ENCODE measurements at regions not wholly inside any gene's neighbourhood (a gene's known extent, or its start where the extent isn't known, plus 50 kb on each side); places are given as distances from the start of the nearest gene placed in this dataset.

DNA sequence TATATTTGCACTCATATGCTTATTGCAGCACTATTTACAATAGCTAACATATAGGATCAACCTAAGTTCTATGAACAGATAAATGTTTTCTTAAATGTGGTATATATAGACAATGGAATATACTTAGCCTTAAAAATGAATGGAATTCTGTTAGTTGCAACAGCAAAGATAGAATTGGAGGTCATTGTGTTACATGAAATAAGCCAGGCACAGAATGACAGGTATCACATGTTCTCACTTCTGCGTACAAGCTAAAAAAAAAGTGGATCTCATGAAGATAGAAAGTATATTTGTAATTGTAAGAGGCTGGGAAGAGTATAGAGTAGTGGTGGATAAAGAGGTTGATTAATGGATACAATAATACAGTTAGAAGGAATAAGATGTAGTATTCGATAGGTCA is 255.5 kb upstream of the SETBP1 start:
- no peak for TF ChIP-seq ZFX (IDR thresholded peaks at IDR 0.05; ENCODE audit: borderline replicate concordance)
- TF ChIP-seq, protein P1, sequence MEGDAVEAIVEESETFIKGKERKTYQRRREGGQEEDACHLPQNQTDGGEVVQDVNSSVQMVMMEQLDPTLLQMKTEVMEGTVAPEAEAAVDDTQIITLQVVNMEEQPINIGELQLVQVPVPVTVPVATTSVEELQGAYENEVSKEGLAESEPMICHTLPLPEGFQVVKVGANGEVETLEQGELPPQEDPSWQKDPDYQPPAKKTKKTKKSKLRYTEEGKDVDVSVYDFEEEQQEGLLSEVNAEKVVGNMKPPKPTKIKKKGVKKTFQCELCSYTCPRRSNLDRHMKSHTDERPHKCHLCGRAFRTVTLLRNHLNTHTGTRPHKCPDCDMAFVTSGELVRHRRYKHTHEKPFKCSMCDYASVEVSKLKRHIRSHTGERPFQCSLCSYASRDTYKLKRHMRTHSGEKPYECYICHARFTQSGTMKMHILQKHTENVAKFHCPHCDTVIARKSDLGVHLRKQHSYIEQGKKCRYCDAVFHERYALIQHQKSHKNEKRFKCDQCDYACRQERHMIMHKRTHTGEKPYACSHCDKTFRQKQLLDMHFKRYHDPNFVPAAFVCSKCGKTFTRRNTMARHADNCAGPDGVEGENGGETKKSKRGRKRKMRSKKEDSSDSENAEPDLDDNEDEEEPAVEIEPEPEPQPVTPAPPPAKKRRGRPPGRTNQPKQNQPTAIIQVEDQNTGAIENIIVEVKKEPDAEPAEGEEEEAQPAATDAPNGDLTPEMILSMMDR (IDR thresholded peaks at IDR 0.05), result no peak
- H3K27ac ChIP-seq, result no peak overlapping the region

- no peak for TF ChIP-seq ZFX (IDR thresholded peaks at IDR 0.05; ENCODE audit: borderline replicate concordance)
- no peak overlapping the region for H3K27ac ChIP-seq
These were observed 243.1 kb upstream of the SETBP1 start for GRCh38 chr18:44437603-44438002.

DNA sequence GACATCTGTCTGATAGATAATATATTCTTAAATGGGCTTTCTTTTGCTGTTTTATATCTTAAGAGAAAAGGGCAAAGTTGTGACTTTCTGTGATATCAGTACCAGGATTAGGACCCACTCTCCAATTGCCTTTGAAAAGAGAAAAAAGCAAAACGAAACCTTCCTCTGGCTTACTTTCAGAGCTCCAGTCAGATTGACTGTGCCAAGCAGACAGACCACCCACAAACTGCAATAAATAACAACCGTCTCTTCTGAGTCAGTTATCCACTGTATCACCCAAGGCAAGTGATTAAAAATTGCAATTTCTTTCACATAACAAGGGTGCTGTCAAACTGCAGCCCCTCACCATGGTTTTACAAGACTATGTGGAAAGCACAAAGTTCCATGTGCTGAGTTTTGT is 230.5 kb upstream of the SETBP1 start:
- TF ChIP-seq ZFX (IDR thresholded peaks at IDR 0.05; ENCODE audit: borderline replicate concordance), result no peak
- TF ChIP-seq, protein P1 (IDR thresholded peaks at IDR 0.05), result no peak
- H3K27ac ChIP-seq, result no peak overlapping the region

- no peak overlapping the region for H3K27ac ChIP-seq
- TF ChIP-seq ZFX (IDR thresholded peaks at IDR 0.05; ENCODE audit: borderline replicate concordance), result no peak
- TF ChIP-seq, protein P1 (IDR thresholded peaks at IDR 0.05), result no peak
These were observed 228.3 kb upstream of the SETBP1 start for GRCh38 chr18:44452346-44452745.

- no peak for TF ChIP-seq ZFX (IDR thresholded peaks at IDR 0.05; ENCODE audit: borderline replicate concordance)
- TF ChIP-seq, protein P1 (IDR thresholded peaks at IDR 0.05), result no peak
These were observed 227.2 kb upstream of the SETBP1 start for GRCh38 chr18:44453505-44453904.

GRCh38 chr18:44458777-44459176 is 221.9 kb upstream of the SETBP1 start:
- H3K27ac ChIP-seq, result no peak overlapping the region
- TF ChIP-seq ZFX (IDR thresholded peaks at IDR 0.05; ENCODE audit: borderline replicate concordance), result no peak

More at GRCh38 chr18:44453505-44453904, 227.2 kb upstream of the SETBP1 start:
- no peak overlapping the region for H3K27ac ChIP-seq

GRCh38 chr18:44464398-44465180 is 216.1 kb upstream of the SETBP1 start:
- H3K27ac ChIP-seq, result no peak overlapping the region
- TF ChIP-seq ZFX (IDR thresholded peaks at IDR 0.05; ENCODE audit: borderline replicate concordance), result no peak
- TF ChIP-seq, protein P1 (IDR thresholded peaks at IDR 0.05), result no peak

- TF ChIP-seq, protein P1 (IDR thresholded peaks at IDR 0.05), result no peak
- no peak for TF ChIP-seq ZFX (IDR thresholded peaks at IDR 0.05; ENCODE audit: borderline replicate concordance)
- no peak overlapping the region for H3K27ac ChIP-seq
These were observed 215.3 kb upstream of the SETBP1 start for GRCh38 chr18:44465381-44465841.
